HG03280 (cell line): ENCODE measurements at regions not wholly inside any gene's neighbourhood (a gene's known extent, or its start where the extent isn't known, plus 50 kb on each side); places are given as distances from the start of the nearest gene placed in this dataset.

Source experiments
- ATAC-seq: cut with Tn5 transposase; IDR thresholded peaks from one replicate; pipeline ENCODE4 v1.9.1; 2021; ENCODE audit warnings: mild to moderate bottlenecking, moderate library complexity; ENCODE audit not compliant: unreplicated experiment

DNA sequence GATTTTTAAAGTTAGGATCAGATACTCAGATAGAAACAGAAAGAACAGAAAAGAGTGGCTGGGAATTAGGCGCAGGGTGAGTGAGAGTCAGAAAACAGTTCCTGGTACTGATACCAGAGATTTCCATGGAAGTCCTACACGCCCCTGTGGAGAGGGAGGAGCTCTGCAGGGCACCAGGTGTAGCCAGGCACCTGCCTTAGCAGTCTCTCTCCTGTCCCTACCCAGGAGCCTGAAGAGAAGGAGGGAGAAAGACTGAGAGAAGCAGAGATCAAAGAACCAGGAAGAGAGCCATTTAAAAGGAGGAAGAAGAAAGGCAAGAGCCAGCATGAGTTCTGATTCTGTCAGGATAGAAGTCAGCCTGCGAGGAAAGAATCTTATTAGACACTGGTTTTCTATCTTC, 65.0 kb downstream of the CBLN1 start:
- ATAC-seq, result no peak

DNA sequence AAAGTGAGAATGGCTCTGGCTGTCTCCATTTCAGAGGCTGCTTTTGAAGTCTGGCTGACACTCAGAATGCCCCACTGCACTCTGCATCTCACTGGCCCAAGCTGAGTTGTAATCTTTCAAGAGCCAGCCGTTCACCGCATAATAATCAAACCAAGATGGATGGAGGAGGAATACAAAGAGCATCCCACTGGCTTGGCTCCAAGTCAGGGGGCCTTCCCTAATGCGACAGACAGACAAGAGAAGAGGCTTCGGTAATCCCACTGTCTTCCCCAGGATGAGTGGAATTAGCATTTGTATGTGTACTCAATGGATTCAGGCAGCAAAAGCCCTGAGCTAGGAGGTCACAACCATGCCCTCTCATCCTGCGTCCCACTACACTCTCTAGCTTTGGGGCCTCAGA, 68.0 kb downstream of the CBLN1 start:
- ATAC-seq, result no peak

DNA sequence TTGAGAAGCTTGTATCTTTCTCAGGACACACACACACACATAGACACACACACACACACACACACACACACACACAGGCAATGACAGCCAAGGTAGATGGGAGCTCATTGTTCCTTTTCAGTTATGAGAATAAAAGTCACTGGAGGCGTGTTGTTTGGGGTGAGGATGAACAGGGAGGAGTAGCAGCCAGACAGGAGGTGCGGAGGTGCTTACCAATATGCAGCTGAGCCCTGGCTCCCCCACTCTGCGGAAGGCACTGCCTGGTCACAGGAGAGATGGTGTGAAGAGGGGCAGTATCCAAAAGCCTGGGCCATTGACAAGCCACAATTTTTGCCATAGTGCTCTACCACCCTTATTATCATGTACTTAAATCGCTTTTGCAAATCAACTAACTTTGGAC, 77.4 kb downstream of the CBLN1 start:
- no peak for ATAC-seq

DNA sequence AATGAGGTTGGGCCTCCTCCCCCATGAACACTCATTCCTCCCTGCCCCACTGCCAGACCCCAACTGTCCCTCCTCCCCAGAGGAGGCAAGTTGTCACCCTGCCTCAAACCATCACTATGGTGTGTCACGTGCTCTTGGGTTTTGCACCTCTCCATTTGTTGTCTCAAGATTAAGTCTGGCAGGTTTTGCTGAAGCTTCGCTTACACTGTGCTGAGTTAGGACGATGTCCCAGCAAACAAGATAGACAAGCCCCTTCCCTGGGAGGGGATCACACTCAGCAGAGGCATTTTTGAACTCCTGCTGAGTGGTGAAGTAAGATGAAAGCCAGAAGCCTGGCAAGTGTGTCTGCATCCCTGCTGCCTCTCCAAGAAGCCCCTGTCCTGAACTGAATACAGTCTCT, 78.3 kb downstream of the CBLN1 start:
- no peak for ATAC-seq

DNA sequence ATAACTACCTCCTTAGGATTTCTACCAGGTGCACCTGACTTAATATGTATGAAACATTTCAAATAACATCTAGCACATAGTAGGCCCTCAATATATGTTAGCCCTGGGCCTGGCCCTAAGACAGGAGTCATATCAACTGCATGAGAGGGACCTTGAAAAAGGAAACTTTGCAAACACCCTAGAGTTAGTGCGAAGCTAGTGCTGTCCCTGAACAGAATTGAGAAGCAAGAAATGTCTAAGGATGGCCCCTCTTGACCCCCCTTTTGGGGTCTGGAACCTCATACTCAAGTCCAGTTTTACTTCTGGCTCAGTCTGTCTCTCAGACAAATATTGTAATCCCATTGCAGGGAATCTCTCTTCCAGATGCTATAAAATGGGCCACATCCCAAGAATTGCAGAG, 80.5 kb downstream of the CBLN1 start:
- ATAC-seq, result no peak

DNA sequence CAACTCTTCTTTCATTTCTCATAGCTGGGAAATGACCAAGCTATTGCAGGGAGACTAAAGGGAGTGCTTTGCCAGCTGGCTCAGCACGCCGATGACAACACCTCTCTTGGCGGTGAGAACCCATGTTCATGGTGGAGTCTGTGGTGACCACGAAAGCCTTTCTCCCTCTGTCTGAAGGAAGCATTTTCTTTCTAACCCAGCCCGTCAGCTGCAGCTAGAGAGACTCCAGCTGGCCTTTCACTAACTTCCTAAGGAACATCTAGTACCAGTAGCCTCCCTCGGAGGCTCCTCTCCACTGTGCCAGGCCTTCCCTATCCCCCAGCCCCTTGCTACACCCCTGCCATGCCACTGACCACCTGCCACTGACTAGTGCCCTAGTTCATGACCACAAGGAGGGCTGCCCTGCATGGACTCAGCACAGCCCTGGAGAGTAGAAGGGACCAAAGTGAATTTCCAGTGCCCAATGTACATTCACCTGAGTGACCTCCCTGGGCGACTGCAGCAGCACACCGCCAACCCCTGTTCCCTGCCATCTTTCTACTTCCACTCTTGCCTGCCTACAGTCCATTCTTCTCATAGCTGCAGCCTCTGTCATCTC, 81.3 kb downstream of the CBLN1 start:
- no peak for ATAC-seq

DNA sequence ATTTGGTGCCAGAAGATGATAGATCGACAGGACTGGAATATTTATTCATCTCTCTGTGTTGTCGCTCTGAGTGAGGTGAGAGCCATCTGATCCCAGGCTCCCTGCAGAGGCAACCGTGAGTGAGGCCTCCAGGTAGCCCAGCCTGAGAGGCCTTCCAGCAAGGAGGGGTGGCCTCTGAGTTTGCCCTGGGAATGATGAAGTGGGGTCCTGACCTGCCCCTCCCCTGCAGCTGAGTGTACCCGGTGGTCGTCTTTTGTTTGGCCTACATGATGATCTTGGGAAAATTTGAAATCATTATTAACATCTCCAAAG, 86.4 kb downstream of the CBLN1 start:
- no peak for ATAC-seq

DNA sequence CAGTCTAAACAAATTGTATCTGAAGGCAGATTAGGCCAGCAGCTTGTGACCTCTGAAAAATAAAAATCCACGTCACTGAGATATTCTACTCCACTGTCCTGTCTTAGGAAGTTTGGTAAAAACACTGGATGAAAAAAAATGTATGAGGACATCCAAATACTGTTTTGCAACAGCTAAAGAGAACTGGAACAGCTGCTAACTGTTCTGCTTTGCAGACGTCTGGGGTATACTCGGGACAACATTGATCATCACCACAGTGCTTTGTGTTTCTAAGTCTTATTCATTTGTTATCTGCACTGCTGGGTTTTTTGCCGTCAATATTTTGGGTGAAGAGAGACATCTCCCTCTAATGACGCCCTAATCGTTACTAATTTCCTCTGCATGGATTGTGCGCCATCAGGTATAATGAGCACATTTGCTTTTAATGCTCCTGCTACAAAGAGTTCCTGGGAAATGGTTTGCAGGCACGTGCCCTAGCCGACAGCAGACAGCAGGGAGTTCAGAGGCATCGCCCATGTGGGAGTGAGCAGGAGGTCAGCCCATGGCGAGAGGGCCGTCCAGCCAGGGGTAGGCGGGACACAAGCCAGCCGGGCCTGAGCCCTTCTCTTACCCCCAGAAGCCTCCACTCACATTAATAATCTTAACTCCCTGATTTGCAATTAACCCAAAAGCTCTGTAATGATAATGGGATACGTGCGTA, 87.0 kb downstream of the CBLN1 start:
- ATAC-seq, result no peak

DNA sequence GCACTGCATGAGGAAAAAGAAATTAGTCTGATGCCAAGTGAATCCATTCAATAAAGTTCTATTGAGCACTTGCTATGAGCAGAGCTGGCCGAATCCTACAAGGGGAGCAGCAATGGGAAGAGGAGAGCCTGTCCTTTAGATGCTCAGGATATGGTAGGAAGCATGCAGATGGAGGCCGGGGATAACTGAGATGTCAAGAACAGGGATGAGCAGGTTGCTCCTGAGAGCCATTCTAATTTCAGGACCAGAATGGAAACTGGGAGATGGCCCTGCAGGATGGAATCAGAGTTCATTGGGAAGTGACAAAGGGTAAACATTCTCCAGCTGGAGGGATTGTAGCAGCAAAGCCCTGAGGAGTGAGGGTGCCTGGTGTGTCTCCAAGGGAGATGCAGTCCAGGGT, 88.0 kb downstream of the CBLN1 start:
- no peak for ATAC-seq

DNA sequence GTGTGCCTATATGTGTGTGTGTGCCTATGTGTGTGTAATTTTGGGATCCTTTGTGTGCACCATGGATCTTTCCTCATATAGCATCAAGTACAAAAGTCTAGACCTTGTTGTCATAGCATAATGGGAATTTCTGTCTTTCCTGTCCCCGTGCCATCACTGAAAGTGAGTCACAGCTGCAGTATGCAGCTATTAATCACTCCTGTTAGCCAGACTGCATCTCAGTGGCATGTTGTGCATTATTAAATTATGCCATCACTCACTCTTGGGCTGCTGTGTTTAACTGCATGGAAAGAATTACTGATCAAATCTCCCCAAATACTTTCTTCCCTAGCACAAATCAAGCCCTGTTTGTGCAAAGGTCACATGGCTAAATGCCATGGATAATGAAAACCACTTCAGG, 92.4 kb downstream of the CBLN1 start:
- ATAC-seq, result no peak

DNA sequence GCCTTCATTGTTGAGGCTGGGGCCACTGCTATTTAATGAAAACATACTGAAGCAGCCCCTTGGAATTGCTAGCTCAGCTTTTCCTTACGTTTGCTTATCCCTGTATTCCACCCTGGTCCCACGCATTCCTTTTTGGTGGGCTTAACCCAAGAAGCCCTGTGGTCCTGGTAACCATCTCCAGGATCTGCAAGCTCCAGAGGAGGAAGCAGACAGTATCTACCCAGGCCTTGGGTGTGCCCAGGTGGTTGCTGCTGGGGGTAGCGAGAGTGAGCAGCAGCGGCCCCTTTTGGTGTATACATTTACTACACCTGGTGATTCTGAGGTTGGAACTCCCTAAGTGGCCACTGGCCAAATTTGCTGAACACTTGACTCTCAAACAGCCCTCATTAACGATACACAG, 97.7 kb downstream of the CBLN1 start:
- no peak for ATAC-seq

DNA sequence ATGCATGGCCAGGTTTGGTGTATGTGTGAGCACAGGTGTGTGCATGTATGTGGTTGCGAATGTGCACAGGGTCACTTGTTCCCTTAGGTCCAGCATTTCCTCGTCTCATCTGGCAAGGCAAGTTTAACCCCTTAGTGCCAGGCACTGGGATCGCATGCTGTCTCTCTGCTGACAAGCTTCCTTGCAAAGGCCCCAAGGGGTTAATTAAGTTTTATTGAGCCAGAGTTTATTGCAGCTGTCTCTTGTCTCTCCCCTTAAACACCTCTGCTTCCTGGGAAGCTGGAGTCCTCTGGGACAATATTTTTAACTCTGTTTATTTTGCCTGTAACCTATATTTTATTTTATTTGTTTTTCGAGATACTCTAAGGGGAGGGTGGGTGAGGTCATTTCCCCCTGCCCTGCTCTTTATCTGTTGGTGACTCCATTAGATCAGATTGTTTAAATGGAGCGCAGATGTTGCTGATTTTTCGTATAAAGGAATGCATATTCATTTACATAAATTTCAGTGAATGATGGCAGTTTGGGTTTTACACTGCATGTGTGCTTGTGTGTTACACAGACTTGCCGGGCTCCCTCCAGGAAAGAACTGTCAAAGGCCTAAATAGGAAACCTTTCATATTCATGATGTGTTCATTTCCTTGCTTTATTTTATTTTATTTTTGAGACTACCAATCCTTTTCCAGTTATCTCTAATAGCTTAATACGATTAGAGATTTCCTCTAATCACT, 99.7 kb downstream of the CBLN1 start:
- ATAC-seq, result no peak

DNA sequence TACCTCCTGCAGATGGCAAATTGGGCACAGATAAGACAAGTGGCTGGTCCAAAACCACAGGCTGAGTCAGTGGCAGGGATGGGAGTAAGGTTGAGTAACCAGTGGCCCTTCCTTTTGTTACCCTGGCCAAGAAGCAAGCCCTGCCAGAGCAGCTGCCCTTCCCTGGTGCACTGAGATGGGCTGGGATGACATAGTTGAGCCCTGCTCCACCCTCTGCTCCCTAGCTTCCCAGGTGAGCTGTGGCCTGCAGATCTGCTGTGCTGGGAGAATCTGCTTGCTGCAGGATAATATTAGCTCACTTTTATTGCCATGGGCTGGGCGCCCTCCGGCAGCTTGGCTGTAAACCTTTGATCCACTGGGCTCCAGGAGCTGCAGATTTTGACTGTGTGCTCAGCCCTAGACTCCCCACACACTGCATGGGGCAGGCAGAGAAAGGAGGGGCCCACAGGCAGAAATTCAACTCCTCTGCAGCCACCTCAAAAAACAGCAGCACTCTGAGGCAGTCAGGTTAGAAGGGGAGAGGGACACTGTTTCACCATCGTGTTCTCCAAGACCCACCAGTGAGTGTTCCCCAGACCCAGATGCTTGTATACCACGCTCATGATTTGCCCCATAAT, 101.8 kb downstream of the CBLN1 start:
- no peak for ATAC-seq

DNA sequence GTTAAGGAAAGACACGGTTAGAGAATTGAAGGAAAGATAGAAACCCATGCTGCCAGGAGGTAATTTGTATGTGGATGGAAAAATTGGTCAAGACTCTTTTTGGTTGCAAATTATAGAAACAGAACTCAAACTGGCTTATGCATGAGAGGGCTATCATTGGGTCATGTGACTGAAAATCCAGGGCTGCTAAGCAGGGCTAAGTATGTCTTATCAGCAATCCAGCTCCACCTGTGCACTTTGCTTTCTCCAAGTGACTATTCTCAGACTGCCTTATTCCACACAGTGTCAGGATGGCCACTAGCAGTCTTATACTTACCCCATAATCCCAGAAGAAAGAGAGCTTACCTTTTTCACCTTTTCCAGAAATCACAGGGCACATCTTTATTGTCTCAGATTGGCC, 113.5 kb downstream of the CBLN1 start:
- no peak for ATAC-seq

DNA sequence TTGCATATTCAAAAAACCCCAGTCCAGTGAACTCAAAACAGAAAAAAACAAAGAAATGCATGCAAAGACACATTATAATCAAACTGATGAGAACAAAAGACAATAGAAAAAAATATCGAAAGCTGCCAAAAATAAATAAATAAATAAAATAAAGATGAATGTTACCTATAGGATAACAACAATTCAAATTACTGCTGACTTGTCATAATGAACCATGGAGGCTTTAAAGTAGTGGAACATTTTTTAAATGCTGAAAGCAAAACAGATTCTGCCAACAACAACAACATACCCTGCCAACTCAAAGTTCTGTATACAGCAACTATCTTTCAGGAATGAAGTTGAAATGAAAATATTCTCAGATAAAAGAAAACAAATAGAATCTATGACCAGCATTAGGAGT, 116.6 kb downstream of the CBLN1 start:
- no peak for ATAC-seq

DNA sequence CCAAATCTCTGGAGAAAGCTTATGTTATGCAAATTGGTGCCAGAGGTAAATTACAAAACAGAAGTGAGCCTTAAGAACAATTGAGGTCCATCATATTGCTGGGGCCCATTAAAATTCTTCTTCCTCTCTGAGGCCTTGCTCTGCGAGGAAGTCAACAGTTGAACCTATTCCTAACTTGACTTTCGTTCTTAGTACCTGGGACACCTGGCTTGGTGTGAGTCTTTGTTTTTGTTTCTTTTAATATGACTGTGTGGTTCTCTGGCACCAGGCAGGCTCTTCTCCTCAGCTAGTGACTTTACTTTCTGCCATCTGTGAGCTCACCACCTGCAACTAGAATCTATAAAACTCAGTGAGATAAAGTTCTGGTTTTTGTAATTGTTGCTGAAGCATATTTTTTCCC, 120.4 kb downstream of the CBLN1 start:
- no peak for ATAC-seq

DNA sequence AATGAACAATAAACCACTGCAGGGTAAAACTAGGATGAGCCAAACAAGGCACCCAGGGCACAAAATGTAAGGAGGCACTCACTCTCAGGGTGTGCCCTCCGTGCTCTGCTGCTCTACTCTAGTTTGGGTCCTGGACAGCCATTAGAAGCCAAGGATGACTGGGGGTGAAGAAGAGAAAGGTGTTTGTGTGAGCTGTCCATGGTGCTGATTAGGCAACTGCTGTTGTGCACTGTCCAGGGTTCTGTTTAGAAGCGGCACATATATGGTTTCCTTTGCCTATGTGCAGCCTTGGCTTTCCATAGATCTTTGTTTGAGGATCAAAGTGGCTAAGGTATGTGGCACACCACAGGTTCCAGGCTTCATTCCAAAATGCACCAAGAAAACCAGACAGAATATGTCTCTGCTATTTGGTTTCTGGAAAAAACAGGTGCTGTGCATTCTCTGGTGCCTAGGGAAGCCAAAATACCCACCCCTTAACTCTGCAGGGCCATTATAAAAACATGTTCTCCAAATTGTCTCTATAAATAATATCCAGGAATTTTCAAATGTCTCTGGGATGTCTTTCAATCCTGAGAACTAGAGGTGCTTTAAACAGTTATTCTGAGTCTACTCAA, 123.5 kb downstream of the CBLN1 start:
- no peak for ATAC-seq

DNA sequence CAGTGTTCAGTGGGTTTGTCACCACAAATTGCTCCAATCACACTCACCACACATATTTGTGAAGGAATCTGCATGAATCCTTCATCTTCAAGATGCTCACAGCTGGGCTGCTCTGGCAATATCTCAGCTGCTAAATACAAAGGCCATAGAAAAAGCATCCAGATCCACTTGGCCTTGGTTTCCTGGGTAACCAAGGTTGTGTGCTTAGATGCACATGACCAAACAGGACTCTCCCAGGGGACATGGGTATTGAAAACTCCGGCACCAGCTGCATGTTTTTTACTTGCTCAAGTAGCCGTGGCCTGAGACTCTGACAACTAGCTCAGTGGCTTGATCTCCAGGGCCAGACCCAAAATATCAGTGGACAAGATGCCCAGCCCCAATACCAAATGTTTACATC, 131.3 kb downstream of the CBLN1 start:
- ATAC-seq, result no peak

DNA sequence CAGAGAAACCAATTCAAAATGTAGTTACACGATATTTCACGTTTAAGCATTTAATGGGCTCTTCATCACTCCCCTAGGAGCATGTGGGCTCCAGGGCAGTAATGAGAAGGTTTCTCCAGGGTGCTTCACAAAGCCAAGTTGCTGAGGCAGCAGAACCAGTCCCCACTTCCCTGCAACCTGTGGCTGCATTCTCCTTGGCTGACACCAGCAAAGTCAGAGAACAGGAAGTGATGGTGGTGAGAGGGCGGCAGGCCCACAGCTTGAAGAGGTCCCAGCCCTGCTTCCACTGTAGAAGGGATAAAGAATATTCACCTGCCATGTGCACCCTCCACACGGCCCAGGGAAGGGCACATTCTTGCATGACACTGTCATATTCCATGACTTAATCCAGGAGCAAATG, 133.2 kb downstream of the CBLN1 start:
- no peak for ATAC-seq

DNA sequence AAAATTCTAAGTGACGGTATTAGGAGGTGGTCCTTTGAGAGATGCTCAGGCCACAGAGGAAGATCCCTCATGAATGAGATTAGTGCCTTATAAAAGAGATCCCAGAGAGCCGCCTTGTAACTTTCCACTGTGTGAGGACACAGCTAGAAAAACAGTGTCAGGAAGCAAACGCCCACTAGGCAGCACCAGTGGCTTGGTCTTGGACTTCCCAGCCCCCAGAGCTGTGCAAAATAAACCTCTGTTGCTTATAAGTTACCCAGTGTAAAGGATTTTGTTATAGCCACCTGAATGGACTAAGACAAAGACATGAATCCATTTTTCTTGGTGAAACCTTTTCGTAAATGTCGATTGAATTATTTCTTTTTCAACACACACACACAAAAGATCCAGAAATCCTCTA, 141.0 kb downstream of the CBLN1 start:
- ATAC-seq, result no peak

DNA sequence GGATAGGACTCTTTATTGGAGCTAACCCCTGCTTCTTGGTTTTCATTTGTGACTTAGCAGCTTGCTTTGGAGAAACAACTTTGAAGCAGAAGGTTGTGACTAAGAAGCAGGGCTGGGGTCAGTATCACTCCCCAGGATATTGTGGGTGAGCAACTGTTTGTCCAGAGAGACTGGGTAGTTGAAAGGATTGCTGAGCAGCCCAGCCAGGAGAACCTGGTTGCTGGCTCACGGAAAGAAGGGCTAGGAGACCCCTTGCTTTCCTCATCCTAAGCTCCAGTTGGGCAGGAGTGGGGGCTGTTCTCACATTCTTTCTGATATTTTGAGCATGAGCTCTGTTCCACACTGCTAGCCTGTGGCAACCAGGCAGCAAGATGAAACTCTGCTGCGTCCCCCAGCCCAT, 151.2 kb downstream of the CBLN1 start:
- no peak for ATAC-seq

DNA sequence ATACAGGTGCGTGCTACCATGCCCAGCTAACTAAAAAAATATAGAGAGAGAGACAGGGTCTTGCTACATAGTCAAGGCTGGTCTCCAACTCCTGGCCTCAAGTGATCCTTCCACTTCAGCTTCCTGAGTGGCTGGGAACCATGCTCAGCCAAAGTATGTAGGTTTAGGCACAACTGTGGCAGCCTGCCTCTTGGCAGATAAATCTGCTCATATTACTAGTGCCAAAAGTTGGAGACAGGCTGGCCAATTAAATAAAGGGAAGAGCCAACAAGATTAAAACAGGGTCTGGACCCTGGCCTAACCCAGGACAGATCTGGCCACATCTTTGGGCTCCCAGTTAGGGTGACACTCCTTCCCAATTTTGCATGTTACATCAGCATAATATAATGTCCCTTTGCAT, 151.7 kb downstream of the CBLN1 start:
- no peak for ATAC-seq
